HepG2 (cell line): ENCODE measurements at regions not wholly inside any gene's neighbourhood (a gene's known extent, or its start where the extent isn't known, plus 50 kb on each side); places are given as distances from the start of the nearest gene placed in this dataset.

Source experiments
- ATAC-seq: fragments of 200-7000 bp; cut with Tn5 transposase; 3 replicates; pipeline ENCODE4 v1.9.1; 2020; ENCODE audit warnings: mild to moderate bottlenecking, moderate library complexity
- BruUV-seq: library from RNA; stranded (reverse); fragments of 400-500 nt; replicated peaks from 2 replicates; lab custom pipeline; 2021; lab: Mats Ljungman, UMichigan
- CTCF ChIA-PET: fragments of 300-600 bp; formaldehyde crosslinking; extraction: SDS; loops from one replicate; lab custom pipeline; 2021; ENCODE audit warnings: low total read pairs, inconsistent platforms, low intra/inter-chr PET ratio; lab: Yijun Ruan, JAX
- POLR2A ChIA-PET: fragments of 350-600 bp; sonication (Branson Sonifier 250); formaldehyde crosslinking; loops from one replicate; lab custom pipeline; 2020; ENCODE audit warnings: antibody characterized with exemption, inconsistent platforms; lab: Yijun Ruan, JAX
- DNase-seq: peaks from one replicate; pipeline ENCODE4 v3.0.0-alpha.2; 2015; ENCODE audit warnings: low spot score
- FAIRE-seq: peaks from 3 replicates; lab custom pipeline; 2011; peaks lifted over from hg19 to GRCh38; lab: Jason Lieb, UNC
- H2AFZ ChIP-seq: one replicate; pipeline ENCODE4 v1.6.1; 2011; ENCODE audit warnings: low read length, inconsistent platforms
- H3K27ac ChIP-seq: fragments of 300-600 bp; 3 replicates; pipeline ENCODE4 v1.8.0; 2011; ENCODE audit warnings: mixed run types, mild to moderate bottlenecking, mixed read lengths, low read length, inconsistent platforms; ENCODE audit not compliant: insufficient read depth; ENCODE audit errors: extremely low read length
- H3K27me3 ChIP-seq, 2 experiments: fragments of 200-600 bp in 1 of 2; 2 replicates in 1 of 2; 3 replicates in 1 of 2; pipeline versions ENCODE4 v1.6.0 to v1.8.0; 2011; ENCODE audit warnings: low read length in 2 of 2, mild to moderate bottlenecking in 2 of 2, moderate library complexity in 2 of 2, inconsistent platforms in 1 of 2; ENCODE audit not compliant: insufficient read depth in 2 of 2, control insufficient read depth in 1 of 2
- H3K36me3 ChIP-seq, 2 experiments: fragments of 200-600 bp in 1 of 2; replicated peaks in 1 of 2; 2 replicates in 1 of 2; 3 replicates in 1 of 2; pipeline versions ENCODE4 v1.5.1 to v1.8.0; 2011; ENCODE audit warnings: low read length in 2 of 2, inconsistent platforms in 1 of 2; ENCODE audit not compliant: insufficient read depth in 2 of 2, control insufficient read depth in 1 of 2
- H3K4me1 ChIP-seq: 2 replicates; pipeline ENCODE4 v1.5.1; 2012; ENCODE audit warnings: low read length, inconsistent platforms; ENCODE audit not compliant: insufficient read depth
- H3K4me2 ChIP-seq: 2 replicates; pipeline ENCODE4 v1.6.0; 2011; ENCODE audit warnings: low read depth, low read length, inconsistent platforms
- H3K4me3 ChIP-seq, 3 experiments: fragments of 200-600 bp in 1 of 3; sonication (generic), shearing (Covaris generic) in 1 of 3; replicated peaks in 1 of 3; 2 replicates each; pipeline ENCODE4 v1.5.1; 2011 to 2016; ENCODE audit warnings: low read length in 3 of 3, inconsistent platforms in 2 of 3, low read depth in 2 of 3, mild to moderate bottlenecking in 2 of 3, control low read depth in 1 of 3, mixed read lengths in 1 of 3; ENCODE audit not compliant: insufficient read depth in 1 of 3
- H3K79me2 ChIP-seq: one replicate; pipeline ENCODE4 v1.6.1; 2011; ENCODE audit warnings: low read length, inconsistent platforms; ENCODE audit not compliant: insufficient read depth
- H3K9ac ChIP-seq: 2 replicates; pipeline ENCODE4 v1.6.0; 2011; ENCODE audit warnings: mild to moderate bottlenecking, low read depth, low read length, inconsistent platforms; ENCODE audit not compliant: insufficient read depth
- H3K9me3 ChIP-seq: 2 replicates; pipeline ENCODE4 v1.5.1; 2012; ENCODE audit warnings: mild to moderate bottlenecking, low read length
- H4K20me1 ChIP-seq: 2 replicates; pipeline ENCODE4 v1.6.0; 2011; ENCODE audit warnings: inconsistent platforms, mild to moderate bottlenecking, low read length, moderate library complexity; ENCODE audit not compliant: insufficient read depth
- USF2 ChIP-seq, 2 experiments: sonication (generic) in 1 of 2; formaldehyde crosslinking in 1 of 2; IDR thresholded peaks; 2 replicates each; pipeline versions ENCODE4 v1.5.1 to v1.6.1; 2011 to 2020; ENCODE audit warnings: borderline replicate concordance in 1 of 2, low read depth in 1 of 2, low read length in 1 of 2, mild to moderate bottlenecking in 1 of 2, missing genetic modification reagents in 1 of 2, moderate library complexity in 1 of 2
- WGBS: methylation state at CpG from one replicate; pipeline ENCODE4 v1.1.6; 2017; ENCODE audit warnings: low lambda C conversion rate; 5-methylcytosine and 5-hydroxymethylcytosine counted together
- in situ Hi-C: cut with HindIII; loops from 2 replicates; pipeline ENCODE4 v1.10.0; 2017; ENCODE audit warnings: low pct_unique_long_range_greater_than_20kb; ENCODE audit not compliant: extremely low pct_ligation_motif_present
- intact Hi-C: fragments of 100-400 bp; cut with micrococcal nuclease; formaldehyde crosslinking; loops from one replicate; pipeline ENCODE4 v1.10.0; 2022; ENCODE audit not compliant: unreplicated experiment
- TF ChIP-seq, protein P1 (sequence below): sonication (generic); formaldehyde crosslinking; conservative IDR thresholded peaks from 2 replicates; pipeline ENCODE4 v1.4.0; 2020; ENCODE audit warnings: missing genetic modification reagents

- no peak for DNase-seq
- intact Hi-C loops (no loop called here), in situ Hi-C loops (no loop called here)
- Histone ChIP-seq H3K9me3 (no peaks in the 10 kb centered on the region), H3K27ac (no peak overlapping the region), H4K20me1 (0 out of 2 replicates have a peak, but pooled peaks cover 2% of the 10 kb centered on the region), H3K27me3 (peaks cover 14 to 60% of the 10 kb centered on the region in 2 experiments; a peak in 4 of 5 replicates), H3K79me2 (no peaks in the 10 kb centered on the region), H3K4me3 (no peak overlapping the region), H3K9ac (no peak overlapping the region), H2AFZ (no peak overlapping the region), H3K36me3 (no peaks in the 10 kb centered on the region), H3K4me1 (peaks cover 3% of the 10 kb centered on the region), H3K4me2 (no peak overlapping the region)
- FAIRE-seq: no peak
- POLR2A ChIA-PET: no interaction called here
- TF ChIP-seq, protein P1, sequence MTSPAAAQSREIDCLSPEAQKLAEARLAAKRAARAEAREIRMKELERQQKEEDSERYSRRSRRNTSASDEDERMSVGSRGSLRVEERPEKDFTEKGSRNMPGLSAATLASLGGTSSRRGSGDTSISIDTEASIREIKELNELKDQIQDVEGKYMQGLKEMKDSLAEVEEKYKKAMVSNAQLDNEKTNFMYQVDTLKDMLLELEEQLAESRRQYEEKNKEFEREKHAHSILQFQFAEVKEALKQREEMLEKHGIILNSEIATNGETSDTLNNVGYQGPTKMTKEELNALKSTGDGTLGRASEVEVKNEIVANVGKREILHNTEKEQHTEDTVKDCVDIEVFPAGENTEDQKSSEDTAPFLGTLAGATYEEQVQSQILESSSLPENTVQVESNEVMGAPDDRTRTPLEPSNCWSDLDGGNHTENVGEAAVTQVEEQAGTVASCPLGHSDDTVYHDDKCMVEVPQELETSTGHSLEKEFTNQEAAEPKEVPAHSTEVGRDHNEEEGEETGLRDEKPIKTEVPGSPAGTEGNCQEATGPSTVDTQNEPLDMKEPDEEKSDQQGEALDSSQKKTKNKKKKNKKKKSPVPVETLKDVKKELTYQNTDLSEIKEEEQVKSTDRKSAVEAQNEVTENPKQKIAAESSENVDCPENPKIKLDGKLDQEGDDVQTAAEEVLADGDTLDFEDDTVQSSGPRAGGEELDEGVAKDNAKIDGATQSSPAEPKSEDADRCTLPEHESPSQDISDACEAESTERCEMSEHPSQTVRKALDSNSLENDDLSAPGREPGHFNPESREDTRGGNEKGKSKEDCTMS: no peak
- no peak for TF ChIP-seq USF2 (IDR thresholded peaks at IDR 0.05; ENCODE audit: low read depth, low read length)
- no peak for TF ChIP-seq USF2 (CRISPR knock-in tag; IDR thresholded peaks at IDR 0.05; ENCODE audit: borderline replicate concordance)
- CTCF ChIA-PET: no interaction called here
- WGBS: 63% methylated on average over 30 of the region's 42 CpGs
- no TSS peak for BruUV-seq
- ATAC-seq: no peak
Observed at GRCh38 chr4:1536579-1537409, 130.6 kb upstream of the NKX1-1 start.
